A673 (cell line): ENCODE measurements at regions not wholly inside any gene's neighbourhood (a gene's known extent, or its start where the extent isn't known, plus 50 kb on each side); places are given as distances from the start of the nearest gene placed in this dataset.

Source experiments
- EZH2 ChIP-seq: fragments of 200-600 bp; sonication (generic); IDR thresholded peaks from 2 replicates; pipeline ENCODE4 v1.6.1; 2017; ENCODE audit warnings: borderline replicate concordance, low read depth, mild to moderate bottlenecking, mixed read lengths, antibody characterized with exemption, low read length; ENCODE audit not compliant: poor library complexity, severe bottlenecking
- TF ChIP-seq, protein P1 (sequence below): fragments of 300-800, 200-600 bp; sonication (generic); conservative IDR thresholded peaks from 2 replicates; pipeline ENCODE4 v1.5.1; 2017; ENCODE audit warnings: low read depth, mild to moderate bottlenecking, antibody characterized with exemption, low read length, moderate library complexity, mixed read lengths

- TF ChIP-seq, protein P1, sequence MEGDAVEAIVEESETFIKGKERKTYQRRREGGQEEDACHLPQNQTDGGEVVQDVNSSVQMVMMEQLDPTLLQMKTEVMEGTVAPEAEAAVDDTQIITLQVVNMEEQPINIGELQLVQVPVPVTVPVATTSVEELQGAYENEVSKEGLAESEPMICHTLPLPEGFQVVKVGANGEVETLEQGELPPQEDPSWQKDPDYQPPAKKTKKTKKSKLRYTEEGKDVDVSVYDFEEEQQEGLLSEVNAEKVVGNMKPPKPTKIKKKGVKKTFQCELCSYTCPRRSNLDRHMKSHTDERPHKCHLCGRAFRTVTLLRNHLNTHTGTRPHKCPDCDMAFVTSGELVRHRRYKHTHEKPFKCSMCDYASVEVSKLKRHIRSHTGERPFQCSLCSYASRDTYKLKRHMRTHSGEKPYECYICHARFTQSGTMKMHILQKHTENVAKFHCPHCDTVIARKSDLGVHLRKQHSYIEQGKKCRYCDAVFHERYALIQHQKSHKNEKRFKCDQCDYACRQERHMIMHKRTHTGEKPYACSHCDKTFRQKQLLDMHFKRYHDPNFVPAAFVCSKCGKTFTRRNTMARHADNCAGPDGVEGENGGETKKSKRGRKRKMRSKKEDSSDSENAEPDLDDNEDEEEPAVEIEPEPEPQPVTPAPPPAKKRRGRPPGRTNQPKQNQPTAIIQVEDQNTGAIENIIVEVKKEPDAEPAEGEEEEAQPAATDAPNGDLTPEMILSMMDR: no peak
- TF ChIP-seq EZH2: no peak
Observed at GRCh38 chr6:25177500-25178028, 101.6 kb upstream of the CARMIL1 start.
